ENCODE measurements at regions not wholly inside any gene's neighbourhood (a gene's known extent, or its start where the extent isn't known, plus 50 kb on each side); places are given as distances from the start of the nearest gene placed in this dataset.
A peak's percentile ranks its signal among the peaks of the same experiment; 100 is the strongest.

GRCh38 chr15:89421219-89421618 is 75.2 kb downstream of the RHCG start:
- no peak for DNase-seq

- no peak for DNase-seq
These were observed 76.9 kb downstream of the RHCG start for GRCh38 chr15:89419370-89419984.

GRCh38 chr15:89417206-89417725 is 79.1 kb downstream of the RHCG start:
- no peak for DNase-seq

- DNase-seq = no peak
These were observed 79.8 kb downstream of the RHCG start for GRCh38 chr15:89416339-89417183.

- no peak for DNase-seq
These were observed 79.9 kb upstream of the POLG start for GRCh38 chr15:89414571-89414970.

GRCh38 chr15:89413877-89414276 is 79.3 kb upstream of the POLG start:
- DNase-seq = no peak

GRCh38 chr15:89412905-89413411 is 78.3 kb upstream of the POLG start:
- DNase-seq = no peak

GRCh38 chr15:89410039-89410435 is 75.4 kb upstream of the POLG start:
- no peak for DNase-seq

- DNase-seq = no peak
These were observed 74.8 kb upstream of the POLG start for GRCh38 chr15:89409184-89410038.

GRCh38 chr15:89408372-89409183 is 74.0 kb upstream of the POLG start:
- DNase-seq = no peak

- peak; percentile 1 for DNase-seq
These were observed 72.5 kb upstream of the POLG start for GRCh38 chr15:89406940-89407607.

- DNase-seq = no peak
These were observed 71.8 kb upstream of the POLG start for GRCh38 chr15:89406218-89406939.

GRCh38 chr15:89405494-89405893 is 70.9 kb upstream of the POLG start:
- no peak for DNase-seq

- no peak for DNase-seq
These were observed 69.4 kb upstream of the POLG start for GRCh38 chr15:89404023-89404422.

- DNase-seq = no peak
These were observed 67.8 kb upstream of the POLG start for GRCh38 chr15:89402518-89402805.

GRCh38 chr15:89401631-89402517 is 67.2 kb upstream of the POLG start:
- DNase-seq = peak; percentile 7

GRCh38 chr15:89400782-89401545 is 66.3 kb upstream of the POLG start:
- DNase-seq = no peak

GRCh38 chr15:89400116-89400781 is 65.6 kb upstream of the POLG start:
- DNase-seq = no peak
